BJ (cell line): ENCODE measurements at regions not wholly inside any gene's neighbourhood (a gene's known extent, or its start where the extent isn't known, plus 50 kb on each side); places are given as distances from the start of the nearest gene placed in this dataset.
A peak's percentile ranks its signal among the peaks of the same experiment; 100 is the strongest.

Source experiments
- CTCF ChIA-PET: fragments of 350-600 bp; formaldehyde crosslinking; extraction: SDS; loops from one replicate; lab custom pipeline; 2021; ENCODE audit warnings: antibody characterized with exemption, inconsistent platforms; lab: Yijun Ruan, JAX
- POLR2A ChIA-PET: fragments of 300-600 bp; sonication (Branson Sonifier 250); formaldehyde crosslinking; extraction: SDS; loops from one replicate; lab custom pipeline; 2021; ENCODE audit warnings: antibody characterized with exemption; lab: Charles Lee
- DNase-seq: peaks from one replicate; pipeline ENCODE4 v3.0.0-alpha.2; 2011; ENCODE audit warnings: low read depth
- H3K27me3 ChIP-seq: 2 replicates; pipeline ENCODE4 v1.6.0; 2011; ENCODE audit warnings: low read length; ENCODE audit not compliant: control insufficient read depth, insufficient read depth
- H3K36me3 ChIP-seq: 2 replicates; pipeline ENCODE4 v1.5.1; 2011; ENCODE audit warnings: low read length; ENCODE audit not compliant: control insufficient read depth, insufficient read depth
- H3K4me3 ChIP-seq: 2 replicates; pipeline ENCODE4 v1.5.1; 2011; ENCODE audit warnings: low read depth, mild to moderate bottlenecking, control low read depth, low read length
- TF ChIP-seq, protein P1 (sequence below): IDR thresholded peaks from 2 replicates; pipeline ENCODE4 v1.5.1; 2011; ENCODE audit warnings: low read depth, mild to moderate bottlenecking, control low read depth, inconsistent platforms, low read length, moderate library complexity; ENCODE audit not compliant: insufficient read depth

DNA sequence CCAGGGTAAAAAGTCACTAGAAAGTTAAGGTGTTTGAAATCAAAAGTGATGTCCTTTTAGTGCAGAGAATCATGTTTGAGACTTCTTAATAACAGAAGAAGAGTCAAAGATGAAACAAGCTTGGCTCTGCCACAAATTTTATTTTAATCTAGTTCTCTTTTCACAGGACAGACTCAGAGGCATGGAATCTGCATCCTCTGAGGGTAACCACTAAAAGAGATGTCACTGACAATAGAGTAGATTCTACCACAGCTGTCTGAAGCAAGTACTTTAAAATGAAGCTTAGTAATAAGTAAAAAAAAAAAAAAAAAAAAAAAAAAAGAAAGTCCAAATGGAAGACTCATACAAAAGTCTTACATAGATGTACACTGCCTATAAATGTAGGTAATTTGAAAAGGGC, 519.7 kb upstream of the PRMT6 start:
- peak; percentile 59 for DNase-seq
- no peaks in the 10 kb centered on the region for H3K27me3 ChIP-seq
- no peaks in the 10 kb centered on the region for H3K36me3 ChIP-seq
- H3K4me3 ChIP-seq: no peak overlapping the region
- CTCF ChIA-PET: no interaction called here
- TF ChIP-seq, protein P1, sequence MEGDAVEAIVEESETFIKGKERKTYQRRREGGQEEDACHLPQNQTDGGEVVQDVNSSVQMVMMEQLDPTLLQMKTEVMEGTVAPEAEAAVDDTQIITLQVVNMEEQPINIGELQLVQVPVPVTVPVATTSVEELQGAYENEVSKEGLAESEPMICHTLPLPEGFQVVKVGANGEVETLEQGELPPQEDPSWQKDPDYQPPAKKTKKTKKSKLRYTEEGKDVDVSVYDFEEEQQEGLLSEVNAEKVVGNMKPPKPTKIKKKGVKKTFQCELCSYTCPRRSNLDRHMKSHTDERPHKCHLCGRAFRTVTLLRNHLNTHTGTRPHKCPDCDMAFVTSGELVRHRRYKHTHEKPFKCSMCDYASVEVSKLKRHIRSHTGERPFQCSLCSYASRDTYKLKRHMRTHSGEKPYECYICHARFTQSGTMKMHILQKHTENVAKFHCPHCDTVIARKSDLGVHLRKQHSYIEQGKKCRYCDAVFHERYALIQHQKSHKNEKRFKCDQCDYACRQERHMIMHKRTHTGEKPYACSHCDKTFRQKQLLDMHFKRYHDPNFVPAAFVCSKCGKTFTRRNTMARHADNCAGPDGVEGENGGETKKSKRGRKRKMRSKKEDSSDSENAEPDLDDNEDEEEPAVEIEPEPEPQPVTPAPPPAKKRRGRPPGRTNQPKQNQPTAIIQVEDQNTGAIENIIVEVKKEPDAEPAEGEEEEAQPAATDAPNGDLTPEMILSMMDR: no peak
- POLR2A ChIA-PET: interaction anchor here (0.6 to 1.0 kb wide), 4 partner anchors 10 to 607 kb away, joined by 3 to 7 read pairs (median 4); partner anchors contain the start of gene PRMT6

- Histone ChIP-seq H3K36me3 (no peaks in the 10 kb centered on the region), H3K4me3 (no peak overlapping the region), H3K27me3 (no peaks in the 10 kb centered on the region)
- TF ChIP-seq, protein P1: no peak
- no peak for DNase-seq
- POLR2A ChIA-PET: no interaction called here
- CTCF ChIA-PET: no interaction called here
Measured at GRCh38 chr1:106548726-106549125, 507.7 kb upstream of the PRMT6 start.

- Histone ChIP-seq H3K27me3 (no peaks in the 10 kb centered on the region), H3K36me3 (no peaks in the 10 kb centered on the region), H3K4me3 (no peak overlapping the region)
- DNase-seq: no peak
- TF ChIP-seq, protein P1: no peak
- ChIA-PET CTCF (no interaction called here), POLR2A (no interaction called here)
Measured at GRCh38 chr1:106554294-106554693, 502.2 kb upstream of the PRMT6 start.

DNA sequence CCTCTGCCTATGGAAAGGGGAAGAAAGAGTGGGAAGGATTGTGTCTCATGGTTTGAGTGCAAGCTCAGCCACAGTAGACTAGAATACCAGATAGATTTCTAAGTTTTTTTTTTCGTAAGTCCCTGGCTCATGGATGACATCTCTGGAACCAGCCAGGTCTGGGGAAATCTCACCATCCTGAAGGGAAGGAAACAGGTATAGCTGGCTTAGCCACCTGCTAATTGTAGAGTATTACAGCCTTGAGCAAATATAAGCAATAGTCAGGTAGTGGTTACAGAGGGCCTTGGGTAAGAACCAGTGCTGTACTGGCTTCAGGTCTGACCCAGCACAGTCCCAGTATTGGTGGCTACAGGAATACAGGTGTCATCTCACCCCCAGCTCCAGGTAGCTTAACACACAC, 500.9 kb upstream of the PRMT6 start:
- ChIA-PET CTCF (no interaction called here), POLR2A (no interaction called here)
- Histone ChIP-seq H3K27me3 (no peaks in the 10 kb centered on the region), H3K36me3 (no peaks in the 10 kb centered on the region), H3K4me3 (no peak overlapping the region)
- DNase-seq: no peak
- TF ChIP-seq, protein P1: no peak

- ChIA-PET CTCF (no interaction called here), POLR2A (no interaction called here)
- no peak for DNase-seq
- Histone ChIP-seq H3K36me3 (no peaks in the 10 kb centered on the region), H3K4me3 (no peak overlapping the region), H3K27me3 (no peaks in the 10 kb centered on the region)
- TF ChIP-seq, protein P1: no peak
Measured at GRCh38 chr1:106564192-106564591, 492.3 kb upstream of the PRMT6 start.
